A673 (cell line): ENCODE measurements at regions not wholly inside any gene's neighbourhood (a gene's known extent, or its start where the extent isn't known, plus 50 kb on each side); places are given as distances from the start of the nearest gene placed in this dataset.

Source experiments
- CTCF ChIP-seq: fragments of 300-800, 200-600 bp; sonication (generic); conservative IDR thresholded peaks from 2 replicates; pipeline ENCODE4 v1.5.1; 2017; ENCODE audit warnings: low read depth, mild to moderate bottlenecking, antibody characterized with exemption, low read length, moderate library complexity, mixed read lengths
- EZH2 ChIP-seq: fragments of 200-600 bp; sonication (generic); IDR thresholded peaks from 2 replicates; pipeline ENCODE4 v1.6.1; 2017; ENCODE audit warnings: borderline replicate concordance, low read depth, mild to moderate bottlenecking, mixed read lengths, antibody characterized with exemption, low read length; ENCODE audit not compliant: poor library complexity, severe bottlenecking

- TF ChIP-seq CTCF: no peak
- TF ChIP-seq EZH2: no peak
Observed at GRCh38 chr9:81195206-81195605, 494.1 kb downstream of the TLE1 start.
